ENCODE measurements at regions not wholly inside any gene's neighbourhood (a gene's known extent, or its start where the extent isn't known, plus 50 kb on each side); places are given as distances from the start of the nearest gene placed in this dataset.

- ATAC-seq: no peak
- no peak overlapping the region for H3K4me3 ChIP-seq
- H3K27ac ChIP-seq: no peak overlapping the region
- H3K4me2 ChIP-seq: no peak overlapping the region
- TF ChIP-seq ZSCAN20 (CRISPR knock-in tag; IDR thresholded peaks at IDR 0.05) (no peak), MAZ (IDR thresholded peaks at IDR 0.05; ENCODE audit: borderline replicate concordance, low read depth, low read length) (no peak), ESRRA (IDR thresholded peaks at IDR 0.05; ENCODE audit: borderline replicate concordance, low read length) (no peak), FOXS1 (CRISPR knock-in tag; IDR thresholded peaks at IDR 0.05) (no peak), ELK1 (IDR thresholded peaks at IDR 0.05; ENCODE audit: low read depth, low read length) (no peak)
- ChIA-PET POLR2A (interaction anchor here (0.6 kb wide), 1 partner anchor 191 kb away, joined by 4 read pairs; no protein-coding TSS in a partner anchor), CTCF (interaction anchor here (0.8 to 7.8 kb wide), 9 partner anchors 9 to 523 kb away, joined by 3 to 196 read pairs (median 15); partner anchors contain the start of gene HOXD8)
- no peaks in the 10 kb centered on the region for H3K9me3 ChIP-seq
- no peaks in the 10 kb centered on the region for H3K4me1 ChIP-seq
- 83% methylated on average over 4 of the region's 4 CpGs for WGBS (ENCODE audit: missing lambda C conversion rate)
- no peak for DNase-seq (ENCODE audit: low read depth in 1 of 2, low spot score in 1 of 2)
- FAIRE-seq: no peak
Observed at GRCh38 chr2:176650104-176650837, 381.0 kb downstream of the MTX2 start.

- TF ChIP-seq RNF2 (IDR thresholded peaks at IDR 0.05; ENCODE audit: borderline replicate concordance, low read depth) (no peak), SREBF2 (IDR thresholded peaks at IDR 0.05) (no peak), RARB (CRISPR knock-in tag; IDR thresholded peaks at IDR 0.05) (no peak), POLR2A (IDR thresholded peaks at IDR 0.05; ENCODE audit: low read length) (no peak), FOSL2 (IDR thresholded peaks at IDR 0.05) (no peak), FOSL2 (CRISPR knock-in tag; IDR thresholded peaks at IDR 0.05) (no peak), BHLHE40 (IDR thresholded peaks at IDR 0.05; ENCODE audit: low read depth, low read length) (no peak), ZSCAN20 (CRISPR knock-in tag; IDR thresholded peaks at IDR 0.05) (no peak), SMC3 (IDR thresholded peaks at IDR 0.05) (no peak), ELK1 (IDR thresholded peaks at IDR 0.05; ENCODE audit: low read depth, low read length) (no peak), NPAS2 (CRISPR knock-in tag; IDR thresholded peaks at IDR 0.05; ENCODE audit: borderline replicate concordance) (no peak), PHF8 (IDR thresholded peaks at IDR 0.05; ENCODE audit: borderline replicate concordance, low read depth) (no peak), CBX8 (IDR thresholded peaks at IDR 0.05) (no peak), GATA3 (IDR thresholded peaks at IDR 0.05; ENCODE audit: borderline replicate concordance) (no peak), POLR2AphosphoS2 (conservative IDR thresholded peaks at IDR 0.05; ENCODE audit: low read length) (no peak), CBX2 (IDR thresholded peaks at IDR 0.05; ENCODE audit: borderline replicate concordance, low read depth) (no peak), NFE2L2 (conservative IDR thresholded peaks at IDR 0.05; ENCODE audit: low read length) (no peak), KDM1A (IDR thresholded peaks at IDR 0.05; ENCODE audit: low read depth) (no peak), HDAC2 (IDR thresholded peaks at IDR 0.05) (no peak), EP300 (IDR thresholded peaks at IDR 0.05) (no peak), HOXB5 (CRISPR knock-in tag; IDR thresholded peaks at IDR 0.05) (no peak)
- CTCF ChIA-PET: interaction anchor here (0.7 to 7.8 kb wide), 18 partner anchors 9 to 540 kb away, joined by 3 to 196 read pairs (median 12); partner anchors contain the start of gene HOXD8
- POLR2A ChIA-PET: interaction anchor here (0.6 to 1.3 kb wide), 2 partner anchors 191 to 524 kb away, joined by 4 read pairs; no protein-coding TSS in a partner anchor
Observed at GRCh38 chr2:176650838-176651555, 381.8 kb downstream of the MTX2 start.

More at GRCh38 chr2:176650838-176651555, 381.8 kb downstream of the MTX2 start:
- Histone ChIP-seq H3K4me2 (no peak overlapping the region), H3K4me3 (no peak overlapping the region), H3K4me1 (no peaks in the 10 kb centered on the region), H3K9me3 (no peaks in the 10 kb centered on the region), H3K27ac (no peak overlapping the region)
- DNase-seq (ENCODE audit: low read depth in 1 of 2, low spot score in 1 of 2) (no peak), ATAC-seq (no peak), FAIRE-seq (no peak)
- WGBS (ENCODE audit: missing lambda C conversion rate): 75% methylated on average over 13 of the region's 13 CpGs

Measured in A549 (cell line).